Stimulated activated CD4-positive, alpha-beta T cell treated with anti-CD3 and anti-CD28 coated beads, Interleukin-4, amount 100 ng/mL, for 1 hour (primary cell): ENCODE measurements at regions not wholly inside any gene's neighbourhood (a gene's known extent, or its start where the extent isn't known, plus 50 kb on each side); places are given as distances from the start of the nearest gene placed in this dataset.

Source experiments
- DNase-seq: peaks from one replicate; pipeline ENCODE4 v3.0.0-alpha.2; 2020

- DNase-seq = no peak
Observed at GRCh38 chr4:1462009-1462767, 55.9 kb upstream of the NKX1-1 start.

DNA sequence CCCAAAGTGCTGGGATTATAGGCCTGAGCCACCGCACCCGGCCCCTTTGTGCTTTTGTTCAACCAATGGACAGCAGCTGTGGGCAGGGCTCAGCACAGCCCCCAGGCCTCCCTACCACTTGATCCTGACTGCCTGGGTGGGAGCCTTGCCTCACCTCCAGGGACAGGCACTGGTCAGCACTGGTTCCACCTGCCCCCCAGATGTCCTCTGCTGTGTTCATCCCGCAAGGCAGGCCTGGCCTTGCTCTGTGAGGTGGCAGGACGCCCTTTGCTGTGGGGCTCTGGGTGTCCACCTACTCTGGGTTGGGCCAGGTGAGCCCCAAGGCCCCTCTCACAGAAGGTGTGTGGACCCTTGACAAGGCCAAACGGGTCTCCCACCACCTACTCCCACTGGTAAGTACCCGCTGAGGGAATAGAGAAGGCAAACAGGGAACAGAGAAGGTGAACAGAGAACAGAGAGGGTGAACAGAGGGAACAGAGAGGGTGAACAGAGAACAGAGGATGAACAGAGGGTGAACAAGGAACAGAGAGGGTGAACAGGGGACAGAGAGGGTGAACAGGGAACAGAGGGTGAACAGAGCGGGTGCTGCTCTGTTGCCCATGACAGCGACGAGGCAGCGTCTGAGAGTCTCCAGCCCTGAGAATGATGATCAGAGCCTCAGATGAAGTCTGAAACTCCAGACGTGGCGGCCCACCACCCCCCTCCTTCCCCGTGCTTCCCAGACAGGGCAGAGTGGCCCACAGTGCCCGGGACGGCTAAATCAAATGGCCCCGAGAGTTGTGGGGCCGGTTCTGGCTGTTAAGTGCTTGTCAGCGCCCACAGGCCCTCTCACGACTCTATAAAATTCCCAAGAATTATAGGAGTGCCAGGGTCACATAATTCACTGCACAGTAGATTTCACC is 55.0 kb upstream of the NKX1-1 start:
- DNase-seq = no peak

DNA sequence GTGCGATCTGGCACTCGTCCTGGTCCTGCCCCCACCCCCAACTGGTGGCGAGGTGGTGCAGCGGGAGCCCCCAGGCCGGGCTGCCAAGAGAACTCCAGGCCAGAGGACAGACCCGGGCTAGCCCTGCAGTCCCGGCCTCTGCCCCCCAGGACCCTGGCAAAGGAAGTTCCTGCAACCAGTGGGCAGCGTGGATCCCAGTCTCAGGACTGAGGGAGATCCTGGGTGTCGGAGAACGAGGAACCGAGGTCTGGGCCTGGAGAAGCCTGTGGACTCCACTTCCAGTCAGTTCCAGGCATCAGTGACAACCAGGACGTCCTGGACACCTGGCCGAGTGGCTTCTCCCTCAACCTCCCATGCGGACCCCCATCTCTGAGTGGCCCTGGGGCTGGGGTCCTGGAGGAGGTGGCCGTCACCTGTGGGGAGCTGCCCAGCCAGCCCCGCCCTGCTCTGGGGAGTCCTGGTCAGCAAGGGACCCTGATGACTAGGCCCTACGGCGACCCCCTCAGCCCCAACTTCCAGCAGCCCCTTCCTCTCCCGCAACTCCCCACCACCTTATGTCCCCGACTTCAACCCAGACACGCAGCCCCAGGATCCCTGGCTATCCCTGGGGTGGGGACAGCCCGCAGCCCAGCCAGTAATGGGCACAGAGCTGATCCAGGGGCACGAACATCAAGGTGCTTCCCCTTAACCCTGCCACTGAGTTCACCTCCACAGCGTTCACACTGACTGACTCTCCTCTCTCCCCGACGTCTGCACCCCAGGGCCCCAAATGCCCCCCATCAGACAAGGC is 53.7 kb upstream of the NKX1-1 start:
- no peak for DNase-seq

GRCh38 chr4:1459081-1459721 is 53.0 kb upstream of the NKX1-1 start:
- DNase-seq = no peak

- no peak for DNase-seq
Observed at GRCh38 chr4:1458581-1458980, 52.3 kb upstream of the NKX1-1 start.
